T-cell (primary cell): ENCODE measurements at regions not wholly inside any gene's neighbourhood (a gene's known extent, or its start where the extent isn't known, plus 50 kb on each side); places are given as distances from the start of the nearest gene placed in this dataset.

Experiments
- ATAC-seq, 4 experiments: fragments of 200-7000 bp in 3 of 4; fragments of 150-1000 bp in 1 of 4; cut with Tn5 transposase; replicated peaks in 1 of 4; 1 replicate in 3 of 4; 2 replicates in 1 of 4; pipeline ENCODE4 v1.10.0; 2021; ENCODE audit warnings: moderate library complexity in 3 of 4, mild to moderate bottlenecking in 2 of 4, moderate number of reproducible peaks in 1 of 4
- CTCF ChIA-PET, 2 donors: fragments of 300-600 bp; sonication (Branson Sonifier 250); formaldehyde crosslinking; loops; one replicate each; lab custom pipeline; 2022; ENCODE audit warnings: antibody characterized with exemption in 2 of 2; lab: Charles Lee
- POLR2A ChIA-PET, 2 donors: fragments of 300-600 bp; sonication (Branson Sonifier 250); formaldehyde crosslinking; loops; one replicate each; lab custom pipeline; 2022; ENCODE audit warnings: antibody characterized with exemption in 2 of 2; lab: Charles Lee
- DNase-seq, 35 experiments: peaks; one replicate each; pipeline versions ENCODE4 v3.0.0 to v3.0.0-alpha.2; 2013 to 2023
- H3K27ac ChIP-seq: one replicate; pipeline ENCODE4 v1.5.1; 2013; ENCODE audit warnings: low read length
- H3K27me3 ChIP-seq, 2 experiments: replicated peaks in 1 of 2; 1 replicate in 1 of 2; 2 replicates in 1 of 2; pipeline versions ENCODE4 v1.6.1 to v1.7.0; 2013; ENCODE audit warnings: low read length in 1 of 2, mixed read lengths in 1 of 2; ENCODE audit not compliant: control insufficient read depth in 2 of 2, insufficient read depth in 2 of 2; ENCODE audit errors: extremely low read depth in 1 of 2
- H3K36me3 ChIP-seq, 2 donors: 1 replicate in 1 of 2; 2 replicates in 1 of 2; pipeline versions ENCODE4 v1.6.1 to v1.7.0; 2013; ENCODE audit warnings: low read length in 1 of 2; ENCODE audit not compliant: control insufficient read depth in 2 of 2, insufficient read depth in 1 of 2; ENCODE audit errors: extremely low read depth in 1 of 2
- H3K4me1 ChIP-seq, 2 experiments: 1 replicate in 1 of 2; 2 replicates in 1 of 2; pipeline versions ENCODE4 v1.6.1 to v1.7.0; 2013; ENCODE audit warnings: low read length in 2 of 2, mixed read lengths in 1 of 2; ENCODE audit not compliant: insufficient read depth in 2 of 2, control insufficient read depth in 1 of 2; ENCODE audit errors: extremely low read depth in 1 of 2
- H3K4me3 ChIP-seq, 2 donors: 1 replicate in 1 of 2; 2 replicates in 1 of 2; pipeline versions ENCODE4 v1.5.1 to v1.7.0; 2013; ENCODE audit warnings: mild to moderate bottlenecking in 2 of 2, low read length in 1 of 2, moderate library complexity in 1 of 2; ENCODE audit not compliant: control insufficient read depth in 1 of 2; ENCODE audit errors: extremely low read depth in 1 of 2
- H3K9me3 ChIP-seq: 2 replicates; pipeline ENCODE4 v1.7.0; 2013
- H3K27ac Mint-ChIP-seq, 2 donors: one replicate each; pipeline ENCODE4 v1.8.0; 2020 to 2021; ENCODE audit warnings: mild to moderate bottlenecking in 2 of 2, mixed read lengths in 2 of 2
- H3K27me3 Mint-ChIP-seq, 2 donors: one replicate each; pipeline ENCODE4 v1.8.0; 2021 to 2022; ENCODE audit warnings: mixed read lengths in 2 of 2
- H3K36me3 Mint-ChIP-seq: one replicate; pipeline ENCODE4 v1.8.0; 2021; ENCODE audit warnings: mixed read lengths
- H3K4me1 Mint-ChIP-seq, 3 donors: one replicate each; pipeline ENCODE4 v1.8.0; 2020 to 2022; ENCODE audit warnings: mixed read lengths in 3 of 3, mild to moderate bottlenecking in 1 of 3
- H3K4me3 Mint-ChIP-seq, 3 donors: one replicate each; pipeline ENCODE4 v1.8.0; 2020 to 2022; ENCODE audit warnings: mild to moderate bottlenecking in 3 of 3, mixed read lengths in 3 of 3, moderate library complexity in 3 of 3
- H3K9me3 Mint-ChIP-seq, 3 donors: one replicate each; pipeline ENCODE4 v1.8.0; 2020 to 2022; ENCODE audit warnings: mixed read lengths in 3 of 3
- WGBS: methylation state at CpG from one replicate; pipeline ENCODE4 v1.1.5; 2013; ENCODE audit warnings: missing lambda C conversion rate; ENCODE audit not compliant: insufficient coverage; 5-methylcytosine and 5-hydroxymethylcytosine counted together

DNA sequence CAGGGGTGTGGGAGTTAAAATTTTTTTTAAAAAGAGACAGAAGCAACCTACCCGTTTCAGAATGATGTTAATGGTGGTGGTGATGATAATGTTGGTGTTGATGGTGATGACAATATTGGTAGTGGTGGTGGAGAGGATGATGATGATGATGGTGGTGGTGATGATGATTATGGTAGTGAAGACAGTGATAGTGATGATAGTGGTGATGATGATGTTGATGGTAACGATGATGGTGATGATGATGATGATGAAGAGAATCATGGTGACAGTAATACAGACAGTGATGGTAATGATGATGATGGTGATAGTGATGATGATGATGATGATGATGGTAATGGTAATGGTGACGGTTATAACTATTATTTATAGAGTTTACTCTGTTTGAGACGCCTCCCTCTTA lies 117.6 kb downstream of the ICE1 start:
- no peak overlapping the region for H3K27ac Mint-ChIP-seq

More for the DNA sequence above, 117.6 kb downstream of the ICE1 start:
- no peaks in the 10 kb centered on the region for H3K4me1 Mint-ChIP-seq
- DNase-seq (no peak), ATAC-seq (no peak)
- WGBS = 46% methylated on average over 2 of the region's 4 CpGs
- Histone ChIP-seq H3K4me3 (no peak overlapping the region), H3K36me3 (no peaks in the 10 kb centered on the region), H3K9me3 (no peaks in the 10 kb centered on the region), H3K4me1 (no peaks in the 10 kb centered on the region), H3K27me3 (peaks cover 0 to 20% of the 10 kb centered on the region in 2 experiments), H3K27ac (no peak overlapping the region)
- no peaks in the 10 kb centered on the region for H3K9me3 Mint-ChIP-seq
- POLR2A ChIA-PET = no interaction called here
- H3K36me3 Mint-ChIP-seq = no peaks in the 10 kb centered on the region
- H3K4me3 Mint-ChIP-seq = no peak overlapping the region
- CTCF ChIA-PET = no interaction called here
- H3K27me3 Mint-ChIP-seq = peaks cover 7 to 18% of the 10 kb centered on the region in 2 donors
